ENCODE measurements at regions not wholly inside any gene's neighbourhood (a gene's known extent, or its start where the extent isn't known, plus 50 kb on each side); places are given as distances from the start of the nearest gene placed in this dataset.
A peak's percentile ranks its signal among the peaks of the same experiment; 100 is the strongest.

GRCh38 chr3:68535782-68536181, 396.6 kb downstream of the TAFA4 start:
- Histone ChIP-seq H3K27ac (ENCODE audit: low read depth, low read length) (no peak overlapping the region), H4K5ac (ENCODE audit: insufficient read length, low read depth, low read length) (no peak overlapping the region)
- FAIRE-seq = no peak

More at GRCh38 chr3:68535782-68536181, 396.6 kb downstream of the TAFA4 start:
- peak overlapping the region; percentile 37; the same call in 1 of the 2 replicates for H2AFZ ChIP-seq (ENCODE audit: low read length)
- H3K9me3 ChIP-seq (ENCODE audit: insufficient read depth in 2 of 2, low read depth in 1 of 2, low read length in 1 of 2) = no peaks in the 10 kb centered on the region
- no peak overlapping the region for H3K56ac ChIP-seq (replicated peaks; ENCODE audit: insufficient read length, low read depth, low read length)
- no peak overlapping the region for H2BK5ac ChIP-seq (ENCODE audit: low read depth, low read length)
- no peak overlapping the region for H3K4ac ChIP-seq (replicated peaks; ENCODE audit: insufficient read length, low read depth, low read length)
- H3K4me3 ChIP-seq (ENCODE audit: extremely low read depth in 1 of 4, insufficient read depth in 2 of 4, low read depth in 3 of 4, low read length in 4 of 4) = no peak overlapping the region
- H3K36me3 ChIP-seq (ENCODE audit: control insufficient read depth in 2 of 4, insufficient read depth in 4 of 4, low read length in 3 of 4) = no peaks in the 10 kb centered on the region; a peak in 1 of 8 replicates
- TF ChIP-seq RBBP5 (IDR thresholded peaks at IDR 0.05; ENCODE audit: borderline replicate concordance, low read depth, low read length) (no peak), POLR2A (IDR thresholded peaks at IDR 0.05; ENCODE audit: control extremely low read depth in 1 of 2, low read depth in 2 of 2, low read length in 2 of 2) (no peak), CHD2 (IDR thresholded peaks at IDR 0.05; ENCODE audit: low read length) (no peak), PHF8 (conservative IDR thresholded peaks at IDR 0.05; ENCODE audit: low read depth, low read length) (no peak), SIN3A (conservative IDR thresholded peaks at IDR 0.05 in 1 of 2, IDR thresholded peaks at IDR 0.05 in 1 of 2; ENCODE audit: low read depth in 1 of 2, low read length in 2 of 2) (no peak), ATF2 (IDR thresholded peaks at IDR 0.05; ENCODE audit: low read length) (no peak)
- no peaks in the 10 kb centered on the region for H4K20me1 ChIP-seq (replicated peaks in 1 of 2; ENCODE audit: control insufficient read depth in 1 of 2, insufficient read depth in 2 of 2, low read length in 2 of 2)
- H3K27me3 ChIP-seq (replicated peaks in 1 of 4; ENCODE audit: control insufficient read depth in 3 of 4, extremely low read depth in 1 of 4, insufficient read depth in 3 of 4, low read length in 3 of 4) = peaks cover 0 to 1% (median 0%) of the 10 kb centered on the region in 4 experiments; a peak in 1 of 7 replicates
- no peak overlapping the region for H2AK5ac ChIP-seq (ENCODE audit: low read depth, low read length)
- H4K91ac ChIP-seq (replicated peaks; ENCODE audit: insufficient read length, low read length) = no peak overlapping the region
- H4K8ac ChIP-seq (ENCODE audit: extremely low read depth, insufficient read depth, low read length) = no peak overlapping the region
- no peak overlapping the region for H2BK120ac ChIP-seq (replicated peaks; ENCODE audit: low read depth, low read length)
- no peaks in the 10 kb centered on the region for H3K23me2 ChIP-seq (ENCODE audit: low read depth, low read length)
- H2BK12ac ChIP-seq (ENCODE audit: low read depth, low read length) = no peak overlapping the region
- no peaks in the 10 kb centered on the region for H3K79me1 ChIP-seq (ENCODE audit: low read depth, low read length)
- no peaks in the 10 kb centered on the region for H3K79me2 ChIP-seq (ENCODE audit: control insufficient read depth in 1 of 2, insufficient read depth in 2 of 2, low read length in 2 of 2)
- no peak overlapping the region for H3K14ac ChIP-seq (ENCODE audit: insufficient read length)
- H2BK20ac ChIP-seq (ENCODE audit: low read length) = no peak overlapping the region
- H3K4me1 ChIP-seq (replicated peaks in 1 of 4; ENCODE audit: control insufficient read depth in 3 of 4, insufficient read depth in 4 of 4, low read length in 3 of 4) = peaks cover 0 to 16% (median 13%) of the 10 kb centered on the region in 4 experiments; a peak in 3 of 7 replicates
- H3K4me2 ChIP-seq (ENCODE audit: insufficient read depth in 1 of 2, low read depth in 2 of 2, low read length in 2 of 2) = no peak overlapping the region
- no peak overlapping the region for H3K9ac ChIP-seq (replicated peaks in 1 of 4; ENCODE audit: extremely low read depth in 1 of 4, low read depth in 3 of 4, low read length in 3 of 4)
- H2BK15ac ChIP-seq (ENCODE audit: low read length) = no peak overlapping the region
- ChIA-PET POLR2A (ENCODE audit: partially characterized antibody) (no interaction called here), CTCF (ENCODE audit: partially characterized antibody) (interaction anchor here (1.5 to 1.6 kb wide), 2 partner anchors 20 to 340 kb away, joined by 3 to 6 read pairs; no protein-coding TSS in a partner anchor)
- no peak overlapping the region for H3K18ac ChIP-seq (ENCODE audit: extremely low read depth, low read length)
- no peak overlapping the region for H3K23ac ChIP-seq (ENCODE audit: insufficient read length)
- DNase-seq (ENCODE audit: low read depth in 1 of 2, low spot score in 2 of 2) = no peak
